Esophagus muscularis mucosa (tissue), 4 donors: ENCODE measurements at regions not wholly inside any gene's neighbourhood (a gene's known extent, or its start where the extent isn't known, plus 50 kb on each side); places are given as distances from the start of the nearest gene placed in this dataset.

Source experiments
- DNase-seq: peaks from one replicate; pipeline ENCODE4 v3.0.0-alpha.2; 2017; ENCODE audit errors: extremely low spot score
- H3K27ac ChIP-seq, 4 donors: fragments of 200-600 bp; sonication (generic); replicated peaks in 1 of 4; 1 replicate in 3 of 4; 2 replicates in 1 of 4; pipeline ENCODE4 v1.5.1; 2016 to 2019; ENCODE audit warnings: mild to moderate bottlenecking in 1 of 4
- H3K27me3 ChIP-seq, 4 donors: fragments of 200-600 bp; sonication (generic); one replicate each; pipeline versions ENCODE4 v1.5.1 to v1.6.0; 2016 to 2019
- H3K36me3 ChIP-seq, 4 donors: fragments of 200-600 bp; sonication (generic); one replicate each; pipeline ENCODE4 v1.5.1; 2016 to 2019
- H3K4me1 ChIP-seq, 4 donors: fragments of 200-600 bp; sonication (generic); one replicate each; pipeline ENCODE4 v1.5.1; 2016 to 2019
- H3K4me3 ChIP-seq, 4 donors: fragments of 200-600 bp; sonication (generic); 1 replicate in 2 of 4; 2 replicates in 2 of 4; pipeline ENCODE4 v1.5.1; 2016 to 2019; ENCODE audit warnings: mild to moderate bottlenecking in 4 of 4, moderate library complexity in 1 of 4
- H3K9me3 ChIP-seq, 4 donors: fragments of 200-600 bp; sonication (generic); 1 replicate in 3 of 4; 2 replicates in 1 of 4; pipeline ENCODE4 v1.5.1; 2016 to 2019
- CTCF ChIP-seq, 3 experiments: fragments of 200-600 bp in 2 of 3; fragments of 450-650 bp in 1 of 3; sonication (generic) in 2 of 3; IDR thresholded peaks; one replicate each; pipeline ENCODE4 v1.5.1; 2017 to 2019; ENCODE audit warnings: antibody characterized with exemption in 3 of 3, mild to moderate bottlenecking in 2 of 3, moderate library complexity in 1 of 3
- EP300 ChIP-seq: sonication (generic); formaldehyde crosslinking; IDR thresholded peaks from one replicate; pipeline ENCODE4 v1.6.1; 2017; ENCODE audit warnings: antibody characterized with exemption
- POLR2A ChIP-seq: fragments of 450-650 bp; IDR thresholded peaks from one replicate; pipeline ENCODE4 v1.6.1; 2017; ENCODE audit warnings: antibody characterized with exemption, moderate library complexity, mild to moderate bottlenecking, low read depth
- POLR2AphosphoS5 ChIP-seq, 2 donors: sonication (generic); formaldehyde crosslinking; IDR thresholded peaks; one replicate each; pipeline ENCODE4 v1.6.1; 2017; ENCODE audit warnings: antibody characterized with exemption in 2 of 2
- WGBS: methylation state at CpG from one replicate; pipeline ENCODE4 v1.1.5; 2018; 5-methylcytosine and 5-hydroxymethylcytosine counted together
- intact Hi-C: fragments of 100-400 bp; cut with DNase I; formaldehyde crosslinking; loops from one replicate; pipeline ENCODE4 v1.15.1; 2023

- WGBS: 88% methylated on average over 10 of the region's 10 CpGs
- Histone ChIP-seq H3K9me3 (no peaks in the 10 kb centered on the region), H3K36me3 (no peaks in the 10 kb centered on the region), H3K27me3 (no peaks in the 10 kb centered on the region), H3K27ac (no peak overlapping the region), H3K4me3 (no peak overlapping the region), H3K4me1 (no peaks in the 10 kb centered on the region)
- DNase-seq: no peak
- no peak for TF ChIP-seq EP300
- TF ChIP-seq POLR2A: no peak
- no peak for TF ChIP-seq POLR2AphosphoS5 (IDR thresholded peaks at IDR 0.05)
- no peak for TF ChIP-seq CTCF (IDR thresholded peaks at IDR 0.05)
- intact Hi-C loops: no loop called here
Observed at GRCh38 chr9:106324053-106324585, 538.8 kb upstream of the ZNF462 start.

GRCh38 chr9:106324591-106325280 is 538.2 kb upstream of the ZNF462 start:
- intact Hi-C loops: no loop called here

GRCh38 chr9:106326493-106326892 is 536.5 kb upstream of the ZNF462 start:
- H3K9me3 ChIP-seq: no peaks in the 10 kb centered on the region
- H3K4me1 ChIP-seq: no peaks in the 10 kb centered on the region
- H3K4me3 ChIP-seq: no peak overlapping the region
- H3K27ac ChIP-seq: no peak overlapping the region
- no peaks in the 10 kb centered on the region for H3K36me3 ChIP-seq
- H3K27me3 ChIP-seq: no peaks in the 10 kb centered on the region
- DNase-seq: no peak
- intact Hi-C loops: no loop called here
- no peak for TF ChIP-seq EP300
- no peak for TF ChIP-seq CTCF (IDR thresholded peaks at IDR 0.05)
- TF ChIP-seq POLR2A: no peak
- TF ChIP-seq POLR2AphosphoS5 (IDR thresholded peaks at IDR 0.05): no peak
- WGBS: 96% methylated on average over 4 of the region's 4 CpGs

More at GRCh38 chr9:106324591-106325280, 538.2 kb upstream of the ZNF462 start:
- 53% methylated on average over 7 of the region's 7 CpGs for WGBS
- Histone ChIP-seq H3K4me3 (no peak overlapping the region), H3K4me1 (no peaks in the 10 kb centered on the region), H3K9me3 (no peaks in the 10 kb centered on the region), H3K36me3 (no peaks in the 10 kb centered on the region), H3K27me3 (no peaks in the 10 kb centered on the region), H3K27ac (no peak overlapping the region)
- TF ChIP-seq EP300: no peak
- TF ChIP-seq CTCF (IDR thresholded peaks at IDR 0.05): no peak
- no peak for TF ChIP-seq POLR2A
- TF ChIP-seq POLR2AphosphoS5 (IDR thresholded peaks at IDR 0.05): no peak
- DNase-seq: no peak

GRCh38 chr9:106333481-106333880 is 529.5 kb upstream of the ZNF462 start:
- no peaks in the 10 kb centered on the region for H3K36me3 ChIP-seq
- intact Hi-C loops: no loop called here
- H3K4me1 ChIP-seq: no peaks in the 10 kb centered on the region
- no peak for DNase-seq
- no peaks in the 10 kb centered on the region for H3K27me3 ChIP-seq
- peaks cover 0 to 6% (median 3%) of the 10 kb centered on the region in 4 donors for H3K9me3 ChIP-seq
- no peak for TF ChIP-seq CTCF (IDR thresholded peaks at IDR 0.05)
- TF ChIP-seq EP300: no peak
- TF ChIP-seq POLR2AphosphoS5 (IDR thresholded peaks at IDR 0.05): no peak
- no peak for TF ChIP-seq POLR2A
- 84% methylated on average over 4 of the region's 4 CpGs for WGBS
- no peak overlapping the region for H3K4me3 ChIP-seq
- H3K27ac ChIP-seq: no peak overlapping the region

- intact Hi-C loops: no loop called here
- H3K4me1 ChIP-seq: no peaks in the 10 kb centered on the region
- H3K36me3 ChIP-seq: no peaks in the 10 kb centered on the region
- no peak for DNase-seq
- no peak for TF ChIP-seq POLR2AphosphoS5 (IDR thresholded peaks at IDR 0.05)
- no peak for TF ChIP-seq POLR2A
- TF ChIP-seq CTCF (IDR thresholded peaks at IDR 0.05): no peak
- no peak for TF ChIP-seq EP300
- H3K27ac ChIP-seq: no peak overlapping the region
- no peak overlapping the region for H3K4me3 ChIP-seq
- no peaks in the 10 kb centered on the region for H3K27me3 ChIP-seq
- 64% methylated on average over 4 of the region's 4 CpGs for WGBS
- peaks cover 0 to 6% (median 3%) of the 10 kb centered on the region in 4 donors for H3K9me3 ChIP-seq
Observed at GRCh38 chr9:106334081-106334480, 528.9 kb upstream of the ZNF462 start.
